NCI-H526 (cell line): ENCODE measurements at regions not wholly inside any gene's neighbourhood (a gene's known extent, or its start where the extent isn't known, plus 50 kb on each side); places are given as distances from the start of the nearest gene placed in this dataset.

Experiments
- DNase-seq, 2 experiments: peaks; one replicate each; lab custom pipeline; 2025; lab: John Stamatoyannopoulos, UW

GRCh38 chr10:42951486-42952251 lies 125.2 kb upstream of the RET start:
- DNase-seq = peak in 1 of 2 experiments; percentile 6

- peak in 1 of 2 experiments; percentile 47 for DNase-seq
Observed at GRCh38 chr10:42952349-42952748, 124.5 kb upstream of the RET start.

- no peak for DNase-seq
Observed at GRCh38 chr10:42952931-42953683, 123.8 kb upstream of the RET start.

GRCh38 chr10:42953684-42954674 lies 122.9 kb upstream of the RET start:
- DNase-seq = no peak

- DNase-seq = no peak
Observed at GRCh38 chr10:42954766-42955492, 121.9 kb upstream of the RET start.

GRCh38 chr10:42955493-42955889 lies 121.4 kb upstream of the RET start:
- DNase-seq = no peak

- no peak for DNase-seq
Observed at GRCh38 chr10:42956045-42956444, 120.8 kb upstream of the RET start.

- DNase-seq = no peak
Observed at GRCh38 chr10:42958142-42958868, 118.6 kb upstream of the RET start.

- no peak for DNase-seq
Observed at GRCh38 chr10:42959833-42960232, 117.0 kb upstream of the RET start.

- DNase-seq = no peak
Observed at GRCh38 chr10:42960491-42960990, 116.3 kb upstream of the RET start.

GRCh38 chr10:42960991-42961795 lies 115.7 kb upstream of the RET start:
- no peak for DNase-seq

- no peak for DNase-seq
Observed at GRCh38 chr10:42961796-42962109, 115.1 kb upstream of the RET start.

GRCh38 chr10:42962110-42962901 lies 114.6 kb upstream of the RET start:
- no peak for DNase-seq

- no peak for DNase-seq
Observed at GRCh38 chr10:42962902-42963231, 114.0 kb upstream of the RET start.

GRCh38 chr10:42963312-42963711 lies 113.6 kb upstream of the RET start:
- no peak for DNase-seq

- DNase-seq = no peak
Observed at GRCh38 chr10:42969147-42969546, 107.7 kb upstream of the RET start.

- DNase-seq = no peak
Observed at GRCh38 chr10:42969909-42970308, 107.0 kb upstream of the RET start.

GRCh38 chr10:42970451-42971250 lies 106.2 kb upstream of the RET start:
- DNase-seq = no peak

GRCh38 chr10:42971251-42971599 lies 105.6 kb upstream of the RET start:
- DNase-seq = no peak
